Heart right ventricle (tissue), 16 donors: ENCODE measurements at regions not wholly inside any gene's neighbourhood (a gene's known extent, or its start where the extent isn't known, plus 50 kb on each side); places are given as distances from the start of the nearest gene placed in this dataset.
A peak's percentile ranks its signal among the peaks of the same experiment; 100 is the strongest.

Experiments
- ATAC-seq, 8 donors: fragments of 200-7000 bp; cut with Tn5 transposase; one replicate each; pipeline ENCODE4 v1.9.1; 2020; ENCODE audit warnings: mild to moderate bottlenecking in 8 of 8, moderate library complexity in 8 of 8, moderate number of reproducible peaks in 1 of 8
- DNase-seq, 2 donors: peaks; one replicate each; pipeline ENCODE4 v3.0.0-alpha.2; 2020
- H3K27ac ChIP-seq, 10 donors: fragments of 200-600 bp; sonication (generic) in 2 of 10; one replicate each; pipeline versions ENCODE4 v1.5.0 to v1.8.0; 2020 to 2022; ENCODE audit warnings: mild to moderate bottlenecking in 3 of 10
- H3K27me3 ChIP-seq, 7 donors: fragments of 200-600 bp; one replicate each; pipeline ENCODE4 v1.8.0; 2021 to 2022; ENCODE audit warnings: mild to moderate bottlenecking in 2 of 7
- H3K36me3 ChIP-seq, 9 donors: fragments of 200-600 bp; sonication (generic) in 1 of 9; one replicate each; pipeline versions ENCODE4 v1.5.0 to v1.8.0; 2020 to 2022; ENCODE audit warnings: mild to moderate bottlenecking in 2 of 9
- H3K4me1 ChIP-seq, 9 donors: fragments of 200-600 bp; sonication (generic) in 1 of 9; one replicate each; pipeline versions ENCODE4 v1.5.0 to v1.8.0; 2020 to 2022; ENCODE audit warnings: mild to moderate bottlenecking in 4 of 9
- H3K4me3 ChIP-seq, 10 donors: fragments of 200-600 bp; sonication (generic) in 2 of 10; one replicate each; pipeline versions ENCODE4 v1.5.0 to v1.8.0; 2020 to 2022; ENCODE audit warnings: mild to moderate bottlenecking in 7 of 10, moderate library complexity in 2 of 10
- H3K9me3 ChIP-seq, 11 donors: fragments of 200-600 bp in 10 of 11; sonication (generic) in 2 of 11; one replicate each; pipeline versions ENCODE4 v1.5.0 to v1.8.0; 2013 to 2022; ENCODE audit warnings: mild to moderate bottlenecking in 2 of 11, control low read depth in 1 of 11, moderate library complexity in 1 of 11
- WGBS, 2 donors: extraction: QIAGEN DNeasy Blood & Tissue Kit; methylation state at CpG; one replicate each; pipeline ENCODE4 v1.1.7; 2013; ENCODE audit warnings: inconsistent platforms in 1 of 2; 5-methylcytosine and 5-hydroxymethylcytosine counted together
- intact Hi-C, 10 donors: fragments of 100-400 bp; cut with DNase I; formaldehyde crosslinking; loops; one replicate each; pipeline versions ENCODE4 v1.11.1 to v1.14.2; 2022
- TF ChIP-seq, protein P1 (sequence below), 9 donors: fragments of 200-600 bp; sonication (generic) in 2 of 9; IDR thresholded peaks; one replicate each; pipeline versions ENCODE4 v1.5.0 to v1.8.0; 2021 to 2022; ENCODE audit warnings: antibody characterized with exemption in 9 of 9, mild to moderate bottlenecking in 5 of 9, moderate library complexity in 1 of 9
- donor health status: Arrhythmogenic right ventricular cardiomyopathy.
- donor health status: ischemic (EF 13 %, LVEDD 7.1; RV severe dilation, severe dysfunction).
- donor health status: healthy with polysubstance abuse.
- donor health status: DM: no; HTN: yes; CAD: no.
- donor health status: DM: no; HTN: no; CAD: no.
- donor health status: ischemic (EF 25% LVEDD 6.9; RV normal size, moderate dysfunction).
- donor health status: ischemic (EF 25% LVEDD 5.7; RV mildly dilated, moderate dysfunction).
- donor health status: healthy.
- donor health status: DM: yes; HTN: yes; CAD: no.
- donor health status: Ischemic cardiomyopathy.
- donor health status: ischemic (EF 35%, LVEDD 5.7; RV mildly dilated, moderate dysfunction).
- donor health status: nonischemic (EF 11% LVEDD 7.7; RV severe dilation, severe dysfunction).
- donor health status: DM: yes; HTN: yes; CAD: no.
- donor health status: PGD.
- donor health status: ischemic (EF 29% LVEDD 5.4; RV normal size, mild dysfunction).
- donor health status: nonischemic (EF 23%, LVEDD 6.1; RV moderate dilation, normal function).

DNA sequence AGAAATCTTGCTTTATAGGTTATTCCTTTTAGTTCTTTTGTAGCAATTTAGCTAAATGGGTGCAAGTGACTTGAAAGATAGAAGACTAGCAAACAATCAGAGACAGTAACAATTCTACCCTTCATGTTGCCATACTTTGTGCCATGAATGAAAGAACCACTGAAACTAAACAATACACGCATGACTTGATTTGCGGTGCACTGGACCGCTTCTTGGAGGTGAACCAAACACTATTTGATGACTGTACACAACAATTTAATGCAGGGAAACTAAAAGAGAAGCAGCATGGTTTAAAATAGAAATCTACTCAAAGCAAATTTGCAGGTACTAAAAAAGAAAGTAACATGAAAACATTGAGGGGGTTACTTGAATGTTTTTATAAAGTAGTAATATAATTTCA lies 331.0 kb upstream of the RARB start:
- Histone ChIP-seq H3K27me3 (no peaks in the 10 kb centered on the region), H3K4me1 (peaks cover 0 to 4% (median 0%) of the 10 kb centered on the region in 9 donors), H3K9me3 (no peaks in the 10 kb centered on the region), H3K4me3 (no peak overlapping the region), H3K36me3 (no peaks in the 10 kb centered on the region), H3K27ac (no peak overlapping the region)
- no peak for DNase-seq
- TF ChIP-seq, protein P1, sequence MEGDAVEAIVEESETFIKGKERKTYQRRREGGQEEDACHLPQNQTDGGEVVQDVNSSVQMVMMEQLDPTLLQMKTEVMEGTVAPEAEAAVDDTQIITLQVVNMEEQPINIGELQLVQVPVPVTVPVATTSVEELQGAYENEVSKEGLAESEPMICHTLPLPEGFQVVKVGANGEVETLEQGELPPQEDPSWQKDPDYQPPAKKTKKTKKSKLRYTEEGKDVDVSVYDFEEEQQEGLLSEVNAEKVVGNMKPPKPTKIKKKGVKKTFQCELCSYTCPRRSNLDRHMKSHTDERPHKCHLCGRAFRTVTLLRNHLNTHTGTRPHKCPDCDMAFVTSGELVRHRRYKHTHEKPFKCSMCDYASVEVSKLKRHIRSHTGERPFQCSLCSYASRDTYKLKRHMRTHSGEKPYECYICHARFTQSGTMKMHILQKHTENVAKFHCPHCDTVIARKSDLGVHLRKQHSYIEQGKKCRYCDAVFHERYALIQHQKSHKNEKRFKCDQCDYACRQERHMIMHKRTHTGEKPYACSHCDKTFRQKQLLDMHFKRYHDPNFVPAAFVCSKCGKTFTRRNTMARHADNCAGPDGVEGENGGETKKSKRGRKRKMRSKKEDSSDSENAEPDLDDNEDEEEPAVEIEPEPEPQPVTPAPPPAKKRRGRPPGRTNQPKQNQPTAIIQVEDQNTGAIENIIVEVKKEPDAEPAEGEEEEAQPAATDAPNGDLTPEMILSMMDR (IDR thresholded peaks at IDR 0.05), result no peak
- intact Hi-C loops, result loop anchor here in 6 of 10 donors (5.0 to 10.0 kb wide), 5 partner anchors 132 to 325 kb away; no protein-coding TSS in a partner anchor
- no peak for ATAC-seq
- WGBS, 2 donors, result 94% methylated on average over 3 of the region's 3 CpGs

DNA sequence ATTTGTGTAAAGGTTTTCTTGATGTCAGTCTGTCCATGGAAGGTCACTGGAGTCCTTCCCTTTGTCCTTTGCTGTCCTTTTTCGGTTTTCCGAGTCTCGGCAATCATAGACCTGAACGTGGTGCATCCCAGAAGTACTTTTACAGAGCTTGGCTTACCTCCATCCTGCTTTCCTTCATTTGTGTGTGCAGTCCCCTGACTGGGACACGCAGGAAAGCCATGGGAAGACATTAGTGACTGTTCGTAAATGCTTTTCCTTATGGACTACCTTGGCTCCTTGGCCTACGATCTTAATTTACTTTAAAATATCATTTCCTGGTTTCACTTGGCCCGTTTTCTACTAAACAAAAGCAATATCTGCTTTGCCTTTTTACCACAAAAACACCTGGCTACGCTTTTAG lies 328.4 kb upstream of the RARB start:
- no peak overlapping the region for H3K27ac ChIP-seq
- peaks cover 0 to 4% (median 0%) of the 10 kb centered on the region in 9 donors for H3K4me1 ChIP-seq
- peak in 1 of 2 donors; percentile 10 for DNase-seq
- intact Hi-C loops, result loop anchor here in 6 of 10 donors (5.0 to 10.0 kb wide), 5 partner anchors 135 to 327 kb away; no protein-coding TSS in a partner anchor
- no peaks in the 10 kb centered on the region for H3K36me3 ChIP-seq
- peak in 6 of 8 donors; percentile 43 to 87 (median 48) for ATAC-seq
- TF ChIP-seq, protein P1 (IDR thresholded peaks at IDR 0.05), result no peak
- no peaks in the 10 kb centered on the region for H3K27me3 ChIP-seq
- WGBS, 2 donors, result 71 to 72% methylated on average over 9 of the region's 9 CpGs
- H3K4me3 ChIP-seq, result no peak overlapping the region
- no peaks in the 10 kb centered on the region for H3K9me3 ChIP-seq

DNA sequence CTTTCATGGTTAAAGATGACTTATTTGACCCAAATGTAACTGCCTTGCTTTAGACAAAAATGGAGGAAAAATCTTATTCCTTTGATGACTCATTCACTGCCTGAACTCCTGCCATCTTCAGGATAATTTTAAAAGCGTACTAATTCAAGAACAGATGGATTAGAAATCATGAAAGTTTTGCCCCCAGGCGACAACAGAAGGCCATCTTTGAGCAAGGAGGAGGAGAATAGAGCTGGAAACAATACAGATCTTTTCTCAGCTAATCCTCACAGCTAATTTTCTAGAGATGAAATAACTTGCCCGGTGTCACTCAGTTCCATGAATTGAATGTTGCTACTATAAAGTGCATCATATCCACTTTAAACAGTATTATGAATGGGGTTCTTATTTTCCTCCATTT lies 324.7 kb upstream of the RARB start:
- peaks cover 0 to 4% (median 0%) of the 10 kb centered on the region in 9 donors for H3K4me1 ChIP-seq
- WGBS, 2 donors, result 75 to 86% methylated on average over 3 of the region's 3 CpGs
- intact Hi-C loops, result no loop called here
- H3K27ac ChIP-seq, result no peak overlapping the region
- no peak for ATAC-seq
- DNase-seq, result no peak
- TF ChIP-seq, protein P1 (IDR thresholded peaks at IDR 0.05), result no peak
- H3K4me3 ChIP-seq, result no peak overlapping the region
- no peaks in the 10 kb centered on the region for H3K36me3 ChIP-seq
- no peaks in the 10 kb centered on the region for H3K27me3 ChIP-seq
- no peaks in the 10 kb centered on the region for H3K9me3 ChIP-seq

DNA sequence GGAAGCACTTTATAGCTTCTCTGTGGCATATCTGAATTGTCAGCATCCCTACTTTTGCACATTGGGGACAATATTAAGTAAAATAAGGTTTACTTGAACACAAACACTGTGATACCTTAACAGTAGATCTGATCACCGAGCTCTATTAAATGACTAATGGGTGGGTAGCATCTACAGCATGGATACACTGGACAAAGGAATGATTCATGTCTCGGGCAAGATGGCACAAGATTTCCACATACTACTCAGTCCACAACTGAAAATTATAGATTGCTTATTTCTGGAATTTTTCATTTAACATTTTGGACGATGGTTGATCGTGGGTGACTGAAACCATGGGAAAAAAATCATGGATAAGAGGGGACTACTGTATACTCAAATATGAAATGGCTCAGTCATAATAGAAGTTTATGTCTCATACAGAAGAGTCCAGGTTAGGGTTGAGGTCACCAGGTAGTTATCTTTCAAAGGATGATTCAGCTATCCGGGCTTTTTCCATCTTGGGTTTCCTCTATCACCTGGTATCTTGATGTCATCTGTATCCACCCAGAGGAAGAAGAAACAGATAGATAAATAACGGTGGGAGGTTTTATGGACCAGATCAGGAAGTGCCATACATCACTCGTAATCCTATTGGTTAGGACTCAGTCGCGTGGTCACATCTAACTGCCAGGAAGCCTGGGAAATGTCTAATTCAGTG lies 320.0 kb upstream of the RARB start:
- no peak overlapping the region for H3K27ac ChIP-seq
- intact Hi-C loops, result no loop called here
- H3K4me3 ChIP-seq, result no peak overlapping the region
- H3K27me3 ChIP-seq, result no peaks in the 10 kb centered on the region
- no peaks in the 10 kb centered on the region for H3K9me3 ChIP-seq
- ATAC-seq (no peak), DNase-seq (no peak)
- TF ChIP-seq, protein P1 (IDR thresholded peaks at IDR 0.05), result no peak
- H3K36me3 ChIP-seq, result no peaks in the 10 kb centered on the region
- whole genome bisulfite sequencing, 2 donors, result 85 to 88% methylated on average over 9 of the region's 9 CpGs
- H3K4me1 ChIP-seq, result no peaks in the 10 kb centered on the region
